HCT116 (cell line): ENCODE measurements at regions not wholly inside any gene's neighbourhood (a gene's known extent, or its start where the extent isn't known, plus 50 kb on each side); places are given as distances from the start of the nearest gene placed in this dataset.

Source experiments
- ATAC-seq: fragments of 200-7000 bp; cut with Tn5 transposase; 2 replicates; pipeline ENCODE4 v1.9.1; 2020; ENCODE audit warnings: mild to moderate bottlenecking, moderate library complexity
- BruUV-seq: library from RNA; stranded (reverse); fragments of 400-500 nt; replicated peaks from 2 replicates; lab custom pipeline; 2021; lab: Mats Ljungman, UMichigan
- CTCF ChIA-PET: fragments of 300-600 bp; sonication (Branson Sonifier 250); formaldehyde crosslinking; loops from one replicate; lab custom pipeline; 2021; ENCODE audit warnings: antibody characterized with exemption; lab: Charles Lee
- POLR2A ChIA-PET: fragments of 300-600, 350-600 bp; sonication (Branson Sonifier 250); formaldehyde crosslinking; loops from one replicate; lab custom pipeline; 2021; ENCODE audit warnings: antibody characterized with exemption; lab: Charles Lee
- RAD21 ChIA-PET, 2 experiments: fragments of 300-600 bp; sonication (Branson Sonifier 250); formaldehyde crosslinking; loops; one replicate each; lab custom pipeline; 2023; ENCODE audit warnings: low total read pairs in 2 of 2; ENCODE audit not compliant: uncharacterized antibody in 2 of 2, unreplicated experiment in 2 of 2, low non-redundant PET in 1 of 2; lab: Charles Lee
- DNase-seq: peaks from one replicate; pipeline ENCODE4 v3.0.0-alpha.2; 2010; ENCODE audit warnings: low read depth, low spot score
- H2AFZ ChIP-seq: fragments of 200-600 bp; shearing (Covaris generic), sonication (generic); 2 replicates; pipeline ENCODE4 v1.6.1; 2017; ENCODE audit warnings: low read depth, mixed run types, mixed read lengths, antibody characterized with exemption, low read length; ENCODE audit not compliant: poor library complexity, severe bottlenecking
- H3K27ac ChIP-seq: 2 replicates; pipeline ENCODE4 v1.5.1; 2012; ENCODE audit warnings: low read depth, low read length
- H3K27me3 ChIP-seq: fragments of 200-600 bp; sonication (generic); 2 replicates; pipeline ENCODE4 v1.6.1; 2016; ENCODE audit warnings: mixed run types, low read length, mixed read lengths; ENCODE audit not compliant: insufficient read depth
- H3K36me3 ChIP-seq, 2 experiments: fragments of 200-500 bp in 1 of 2; fragments of 200-600 bp in 1 of 2; sonication (Bioruptor generic) in 1 of 2; sonication (generic) in 1 of 2; 2 replicates each; pipeline versions ENCODE4 v1.5.1 to v1.6.1; 2014 to 2016; ENCODE audit warnings: low read length in 2 of 2, inconsistent platforms in 1 of 2, mixed read lengths in 1 of 2, mixed run types in 1 of 2; ENCODE audit not compliant: insufficient read depth in 2 of 2, control insufficient read depth in 1 of 2
- H3K4me1 ChIP-seq, 2 experiments: fragments of 200-600 bp in 1 of 2; sonication (generic) in 1 of 2; 2 replicates each; pipeline versions ENCODE4 v1.5.1 to v1.6.1; 2012 to 2017; ENCODE audit warnings: low read length in 2 of 2, inconsistent platforms in 1 of 2, mild to moderate bottlenecking in 1 of 2, mixed read lengths in 1 of 2, mixed run types in 1 of 2, moderate library complexity in 1 of 2; ENCODE audit not compliant: insufficient read depth in 2 of 2, control insufficient read depth in 1 of 2
- H3K4me2 ChIP-seq: fragments of 200-600 bp; sonication (generic); 2 replicates; pipeline ENCODE4 v1.6.1; 2017; ENCODE audit warnings: mixed run types, low read length, mixed read lengths
- H3K4me3 ChIP-seq, 2 experiments: fragments of 200-600 bp in 1 of 2; sonication (generic) in 1 of 2; replicated peaks in 1 of 2; 2 replicates each; pipeline ENCODE4 v1.5.1; 2011 to 2016; ENCODE audit warnings: low read length in 2 of 2, control low read depth in 1 of 2, low read depth in 1 of 2, mild to moderate bottlenecking in 1 of 2, mixed read lengths in 1 of 2, mixed run types in 1 of 2
- H3K79me2 ChIP-seq: fragments of 200-600 bp; sonication (generic); 2 replicates; pipeline ENCODE4 v1.6.1; 2017; ENCODE audit warnings: mild to moderate bottlenecking, mixed run types, low read length, moderate library complexity, mixed read lengths; ENCODE audit not compliant: insufficient read depth
- H3K9ac ChIP-seq: fragments of 200-600 bp; sonication (generic); 2 replicates; pipeline ENCODE4 v1.6.1; 2016; ENCODE audit warnings: low read length, mixed read lengths
- H3K9me2 ChIP-seq: fragments of 200-600 bp; sonication (generic), shearing (Covaris generic); 2 replicates; pipeline ENCODE4 v1.6.1; 2017; ENCODE audit warnings: mixed run types, mild to moderate bottlenecking, moderate library complexity; ENCODE audit not compliant: insufficient read depth
- H3K9me3 ChIP-seq, 2 experiments: fragments of 200-500 bp in 1 of 2; fragments of 200-600 bp in 1 of 2; sonication (Bioruptor generic) in 1 of 2; sonication (generic) in 1 of 2; 2 replicates each; pipeline ENCODE4 v1.6.1; 2014 to 2017; ENCODE audit warnings: low read length in 2 of 2, mixed read lengths in 2 of 2, inconsistent platforms in 1 of 2, low read depth in 1 of 2, mild to moderate bottlenecking in 1 of 2, mixed run types in 1 of 2, moderate library complexity in 1 of 2; ENCODE audit not compliant: control insufficient read depth in 1 of 2, insufficient read depth in 1 of 2
- H4K20me1 ChIP-seq: fragments of 200-600 bp; sonication (generic), shearing (Covaris generic); 2 replicates; pipeline ENCODE4 v1.6.1; 2017; ENCODE audit warnings: mixed run types, mild to moderate bottlenecking, moderate library complexity; ENCODE audit not compliant: insufficient read depth
- CBX3 ChIP-seq: IDR thresholded peaks from 2 replicates; pipeline ENCODE4 v1.6.1; 2012; ENCODE audit warnings: low read depth
- EGR1 ChIP-seq: IDR thresholded peaks from 2 replicates; pipeline ENCODE4 v1.6.1; 2012; ENCODE audit warnings: low read depth
- ELF1 ChIP-seq: IDR thresholded peaks from 2 replicates; pipeline ENCODE4 v1.6.1; 2012; ENCODE audit warnings: low read depth, borderline replicate concordance
- EZH2 ChIP-seq: fragments of 200-600 bp; sonication (generic); IDR thresholded peaks from 2 replicates; pipeline ENCODE4 v1.6.1; 2017; ENCODE audit warnings: antibody characterized with exemption, mixed run types
- EZH2phosphoT487 ChIP-seq: fragments of 200-600 bp; IDR thresholded peaks from 2 replicates; pipeline ENCODE4 v1.6.1; 2018; ENCODE audit warnings: antibody characterized with exemption, borderline replicate concordance
- FOSL1 ChIP-seq: IDR thresholded peaks from 2 replicates; pipeline ENCODE4 v1.6.1; 2012; ENCODE audit warnings: low read depth
- JUND ChIP-seq: IDR thresholded peaks from 2 replicates; pipeline ENCODE4 v1.6.1; 2012
- POLR2A ChIP-seq: IDR thresholded peaks from 2 replicates; pipeline ENCODE4 v1.7.0; 2011; ENCODE audit warnings: borderline replicate concordance; ENCODE audit not compliant: insufficient read depth, insufficient read length; ENCODE audit errors: extremely low read depth
- POLR2AphosphoS5 ChIP-seq: IDR thresholded peaks from 2 replicates; pipeline ENCODE4 v1.6.1; 2011; ENCODE audit warnings: mild to moderate bottlenecking, low read depth, low read length, moderate library complexity
- SP1 ChIP-seq: IDR thresholded peaks from 2 replicates; pipeline ENCODE4 v1.6.1; 2012; ENCODE audit warnings: low read depth
- SRF ChIP-seq: IDR thresholded peaks from 2 replicates; pipeline ENCODE4 v1.6.1; 2012; ENCODE audit warnings: low read depth
- ZFX ChIP-seq: fragments of 450-650 bp; IDR thresholded peaks from 2 replicates; pipeline ENCODE4 v1.6.1; 2017
- ZNF274 ChIP-seq: fragments of 200-500 bp; sonication (Bioruptor generic); IDR thresholded peaks from 2 replicates; pipeline ENCODE4 v1.6.1; 2014; ENCODE audit warnings: mild to moderate bottlenecking, low read depth, low read length, inconsistent platforms
- intact Hi-C: fragments of 100-400 bp; cut with micrococcal nuclease; formaldehyde crosslinking; loops from 2 replicates; pipeline ENCODE4 v1.10.0; 2022
- TF ChIP-seq, protein P1 (sequence below): IDR thresholded peaks from 2 replicates; pipeline ENCODE4 v1.6.1; 2012
- TF ChIP-seq, protein P2 (sequence below), 3 experiments: fragments of 200-600 bp in 1 of 3; sonication (generic) in 1 of 3; IDR thresholded peaks in 2 of 3; conservative IDR thresholded peaks in 1 of 3; 2 replicates each; pipeline ENCODE4 v1.5.1; 2012 to 2017; ENCODE audit warnings: low read depth in 2 of 3, low read length in 2 of 3, antibody characterized with exemption in 1 of 3, borderline replicate concordance in 1 of 3, control low read depth in 1 of 3, mild to moderate bottlenecking in 1 of 3, mixed read lengths in 1 of 3, mixed run types in 1 of 3, moderate library complexity in 1 of 3; ENCODE audit not compliant: insufficient read depth in 1 of 3
- TF ChIP-seq, protein P3 (sequence below): IDR thresholded peaks from 2 replicates; pipeline ENCODE4 v1.6.1; 2012

- TF ChIP-seq ZNF274 = no peak
- Histone ChIP-seq H3K9me3 (no peaks in the 10 kb centered on the region; a peak in 1 of 4 replicates), H3K4me1 (no peaks in the 10 kb centered on the region), H3K9ac (no peak overlapping the region), H3K79me2 (no peaks in the 10 kb centered on the region), H3K4me3 (no peak overlapping the region), H3K9me2 (no peaks in the 10 kb centered on the region), H3K27ac (no peak overlapping the region), H3K27me3 (no peaks in the 10 kb centered on the region), H3K36me3 (no peaks in the 10 kb centered on the region), H4K20me1 (no peaks in the 10 kb centered on the region), H3K4me2 (no peak overlapping the region), H2AFZ (no peak overlapping the region)
- DNase-seq = no peak
- intact Hi-C loops = no loop called here
- ChIA-PET CTCF (no interaction called here), POLR2A (no interaction called here), RAD21 (no interaction called here)
- ATAC-seq = no peak
- BruUV-seq = no TSS peak
These were observed 163.0 kb upstream of the HNMT start for GRCh38 chr2:137801228-137801627.

- no peak overlapping the region for H3K9ac ChIP-seq
- CTCF ChIA-PET = no interaction called here
- no peak for ATAC-seq
These were observed 162.2 kb upstream of the HNMT start for GRCh38 chr2:137802038-137802437.

More at GRCh38 chr2:137802038-137802437, 162.2 kb upstream of the HNMT start:
- Histone ChIP-seq H3K9me2 (no peaks in the 10 kb centered on the region), H3K27me3 (no peaks in the 10 kb centered on the region), H3K4me3 (no peak overlapping the region), H3K79me2 (no peaks in the 10 kb centered on the region), H3K4me2 (no peak overlapping the region), H3K36me3 (no peaks in the 10 kb centered on the region), H2AFZ (no peak overlapping the region), H4K20me1 (no peaks in the 10 kb centered on the region), H3K27ac (no peak overlapping the region), H3K4me1 (no peaks in the 10 kb centered on the region), H3K9me3 (no peaks in the 10 kb centered on the region; a peak in 1 of 4 replicates)
- no peak for TF ChIP-seq POLR2A
- TF ChIP-seq SP1 = no peak
- no peak for TF ChIP-seq ZNF274
- no peak for TF ChIP-seq EZH2phosphoT487
- TF ChIP-seq, protein P1, sequence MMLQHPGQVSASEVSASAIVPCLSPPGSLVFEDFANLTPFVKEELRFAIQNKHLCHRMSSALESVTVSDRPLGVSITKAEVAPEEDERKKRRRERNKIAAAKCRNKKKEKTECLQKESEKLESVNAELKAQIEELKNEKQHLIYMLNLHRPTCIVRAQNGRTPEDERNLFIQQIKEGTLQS = no peak
- TF ChIP-seq EZH2 = no peak
- TF ChIP-seq POLR2AphosphoS5 = no peak
- TF ChIP-seq ELF1 = no peak
- TF ChIP-seq JUND = no peak
- no peak for TF ChIP-seq SRF
- TF ChIP-seq FOSL1 = no peak
- no peak for TF ChIP-seq CBX3
- TF ChIP-seq, protein P2, sequence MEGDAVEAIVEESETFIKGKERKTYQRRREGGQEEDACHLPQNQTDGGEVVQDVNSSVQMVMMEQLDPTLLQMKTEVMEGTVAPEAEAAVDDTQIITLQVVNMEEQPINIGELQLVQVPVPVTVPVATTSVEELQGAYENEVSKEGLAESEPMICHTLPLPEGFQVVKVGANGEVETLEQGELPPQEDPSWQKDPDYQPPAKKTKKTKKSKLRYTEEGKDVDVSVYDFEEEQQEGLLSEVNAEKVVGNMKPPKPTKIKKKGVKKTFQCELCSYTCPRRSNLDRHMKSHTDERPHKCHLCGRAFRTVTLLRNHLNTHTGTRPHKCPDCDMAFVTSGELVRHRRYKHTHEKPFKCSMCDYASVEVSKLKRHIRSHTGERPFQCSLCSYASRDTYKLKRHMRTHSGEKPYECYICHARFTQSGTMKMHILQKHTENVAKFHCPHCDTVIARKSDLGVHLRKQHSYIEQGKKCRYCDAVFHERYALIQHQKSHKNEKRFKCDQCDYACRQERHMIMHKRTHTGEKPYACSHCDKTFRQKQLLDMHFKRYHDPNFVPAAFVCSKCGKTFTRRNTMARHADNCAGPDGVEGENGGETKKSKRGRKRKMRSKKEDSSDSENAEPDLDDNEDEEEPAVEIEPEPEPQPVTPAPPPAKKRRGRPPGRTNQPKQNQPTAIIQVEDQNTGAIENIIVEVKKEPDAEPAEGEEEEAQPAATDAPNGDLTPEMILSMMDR (IDR thresholded peaks at IDR 0.05 in 2 of 3, conservative IDR thresholded peaks at IDR 0.05 in 1 of 3; ENCODE audit: borderline replicate concordance in 1 of 3, insufficient read depth in 1 of 3, low read depth in 2 of 3, low read length in 2 of 3) = no peak
- no peak for TF ChIP-seq EGR1
- TF ChIP-seq ZFX = no peak
- TF ChIP-seq, protein P3, sequence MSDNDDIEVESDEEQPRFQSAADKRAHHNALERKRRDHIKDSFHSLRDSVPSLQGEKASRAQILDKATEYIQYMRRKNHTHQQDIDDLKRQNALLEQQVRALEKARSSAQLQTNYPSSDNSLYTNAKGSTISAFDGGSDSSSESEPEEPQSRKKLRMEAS = no peak
- no TSS peak for BruUV-seq
- ChIA-PET POLR2A (no interaction called here), RAD21 (no interaction called here)
- no peak for DNase-seq
- intact Hi-C loops = no loop called here
